ENCODE measurements at regions not wholly inside any gene's neighbourhood (a gene's known extent, or its start where the extent isn't known, plus 50 kb on each side); places are given as distances from the start of the nearest gene placed in this dataset.

GRCh38 chr5:158511454-158511853 lies 588.3 kb downstream of the EBF1 start:
- H3K4me1 ChIP-seq (ENCODE audit: insufficient read depth, low read length), result peaks cover 51% of the 10 kb centered on the region
- peak; percentile 97 for ATAC-seq (ENCODE audit: insufficient read depth, low read depth)

DNA sequence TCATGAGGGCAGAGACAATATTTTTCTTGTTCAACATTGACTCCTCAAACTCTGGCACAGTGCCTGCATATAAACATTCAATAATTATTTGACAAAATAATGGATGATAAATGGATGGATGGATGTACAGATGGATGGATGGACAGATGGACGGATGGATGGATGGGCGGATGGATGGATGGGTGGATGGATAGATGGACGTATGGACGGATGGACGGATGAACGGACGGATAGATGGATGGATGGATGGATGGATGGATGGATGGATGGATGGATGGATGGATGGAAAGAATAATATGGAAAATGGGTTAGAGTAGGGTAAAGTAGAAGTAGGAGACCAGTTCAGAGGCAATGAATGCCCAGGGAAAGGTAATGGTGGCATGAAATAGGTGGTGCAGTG lies 589.2 kb downstream of the EBF1 start:
- Histone ChIP-seq H3K36me3 (ENCODE audit: insufficient read depth, low read length) (no peaks in the 10 kb centered on the region), H3K9ac (ENCODE audit: low read depth, low read length) (peak overlapping the region; percentile 40), H3K9me3 (ENCODE audit: insufficient read depth, low read length, severe bottlenecking) (peaks cover 18% of the 10 kb centered on the region), H2AFZ (ENCODE audit: low read depth, low read length) (0 out of 2 replicates have a peak overlapping the region, but pooled peaks have one; percentile 1), H3K27me3 (ENCODE audit: insufficient read depth, low read length, poor library complexity) (no peaks in the 10 kb centered on the region), H3K4me2 (ENCODE audit: insufficient read depth, low read length) (no peak overlapping the region), H3K27ac (ENCODE audit: low read length) (peak overlapping the region; percentile 91), H3K79me2 (ENCODE audit: insufficient read depth, low read length) (no peaks in the 10 kb centered on the region), H3K4me1 (ENCODE audit: insufficient read depth, low read length) (peaks cover 51% of the 10 kb centered on the region), H3K4me3 (ENCODE audit: low read depth in 1 of 2, low read length in 2 of 2) (no peak overlapping the region), H4K20me1 (ENCODE audit: insufficient read depth, low read length) (no peaks in the 10 kb centered on the region)
- DNase-seq (no peak), ATAC-seq (ENCODE audit: insufficient read depth, low read depth) (no peak)
- TF ChIP-seq EZH2 (IDR thresholded peaks at IDR 0.05; ENCODE audit: borderline replicate concordance, low read depth, low read length, severe bottlenecking) (no peak), CTCF (IDR thresholded peaks at IDR 0.05; ENCODE audit: borderline replicate concordance, extremely low read depth, low read length, poor library complexity, severe bottlenecking) (no peak)

More at GRCh38 chr5:158511454-158511853, 588.3 kb downstream of the EBF1 start:
- no peaks in the 10 kb centered on the region for H3K27me3 ChIP-seq (ENCODE audit: insufficient read depth, low read length, poor library complexity)
- no peaks in the 10 kb centered on the region for H4K20me1 ChIP-seq (ENCODE audit: insufficient read depth, low read length)
- H3K4me2 ChIP-seq (ENCODE audit: insufficient read depth, low read length), result peak overlapping the region; percentile 10; the same call in 1 of the 2 replicates
- peak overlapping the region; percentile 91 for H3K27ac ChIP-seq (ENCODE audit: low read length)
- DNase-seq, result peak; percentile 82
- no peaks in the 10 kb centered on the region for H3K36me3 ChIP-seq (ENCODE audit: insufficient read depth, low read length)
- TF ChIP-seq CTCF (IDR thresholded peaks at IDR 0.05; ENCODE audit: borderline replicate concordance, extremely low read depth, low read length, poor library complexity, severe bottlenecking), result no peak
- no peak for TF ChIP-seq EZH2 (IDR thresholded peaks at IDR 0.05; ENCODE audit: borderline replicate concordance, low read depth, low read length, severe bottlenecking)
- peaks cover 8% of the 10 kb centered on the region for H3K9me3 ChIP-seq (ENCODE audit: insufficient read depth, low read length, severe bottlenecking)
- H2AFZ ChIP-seq (ENCODE audit: low read depth, low read length), result 0 out of 2 replicates have a peak overlapping the region, but pooled peaks have one; percentile 5
- H3K9ac ChIP-seq (ENCODE audit: low read depth, low read length), result peak overlapping the region; percentile 47
- no peaks in the 10 kb centered on the region for H3K79me2 ChIP-seq (ENCODE audit: insufficient read depth, low read length)
- no peak overlapping the region for H3K4me3 ChIP-seq (ENCODE audit: low read depth in 1 of 2, low read length in 2 of 2)

- Histone ChIP-seq H2AFZ (ENCODE audit: low read depth, low read length) (no peak overlapping the region), H4K20me1 (ENCODE audit: insufficient read depth, low read length) (no peaks in the 10 kb centered on the region), H3K4me1 (ENCODE audit: insufficient read depth, low read length) (peaks cover 21% of the 10 kb centered on the region), H3K79me2 (ENCODE audit: insufficient read depth, low read length) (no peaks in the 10 kb centered on the region), H3K9me3 (ENCODE audit: insufficient read depth, low read length, severe bottlenecking) (peaks cover 19% of the 10 kb centered on the region), H3K27ac (ENCODE audit: low read length) (no peak overlapping the region), H3K9ac (ENCODE audit: low read depth, low read length) (no peak overlapping the region), H3K4me2 (ENCODE audit: insufficient read depth, low read length) (no peak overlapping the region), H3K27me3 (ENCODE audit: insufficient read depth, low read length, poor library complexity) (no peaks in the 10 kb centered on the region), H3K36me3 (ENCODE audit: insufficient read depth, low read length) (no peaks in the 10 kb centered on the region), H3K4me3 (ENCODE audit: low read depth in 1 of 2, low read length in 2 of 2) (no peak overlapping the region)
- DNase-seq, result no peak
- no peak for TF ChIP-seq CTCF (IDR thresholded peaks at IDR 0.05; ENCODE audit: borderline replicate concordance, extremely low read depth, low read length, poor library complexity, severe bottlenecking)
- TF ChIP-seq EZH2 (IDR thresholded peaks at IDR 0.05; ENCODE audit: borderline replicate concordance, low read depth, low read length, severe bottlenecking), result no peak
- ATAC-seq (ENCODE audit: insufficient read depth, low read depth), result no peak
Observed at GRCh38 chr5:158506648-158507047, 593.1 kb downstream of the EBF1 start.
